IMR-90 (cell line): ENCODE measurements at regions not wholly inside any gene's neighbourhood (a gene's known extent, or its start where the extent isn't known, plus 50 kb on each side); places are given as distances from the start of the nearest gene placed in this dataset.

Experiments used
- ATAC-seq: fragments of 200-7000 bp; cut with Tn5 transposase; 2 replicates; pipeline ENCODE4 v1.9.1; 2020; ENCODE audit warnings: low read depth, mild to moderate bottlenecking, moderate library complexity
- BruUV-seq: library from RNA; stranded (reverse); fragments of 400-500 nt; replicated peaks from 2 replicates; lab custom pipeline; 2021; lab: Mats Ljungman, UMichigan
- CTCF ChIA-PET: fragments of 300-600 bp; formaldehyde crosslinking; extraction: SDS; loops from one replicate; lab custom pipeline; 2021; ENCODE audit warnings: antibody characterized with exemption; lab: Yijun Ruan, JAX
- POLR2A ChIA-PET: fragments of 300-600 bp; sonication (Branson Sonifier 250); formaldehyde crosslinking; loops from one replicate; lab custom pipeline; 2022; ENCODE audit warnings: antibody characterized with exemption; ENCODE audit not compliant: unreplicated experiment; lab: Charles Lee
- DNase-seq: peaks from one replicate; pipeline ENCODE4 v3.0.0; 2013
- H2AFZ ChIP-seq: replicated peaks from 2 replicates; pipeline ENCODE3; 2013; ENCODE audit warnings: low read length, mild to moderate bottlenecking; ENCODE audit not compliant: poor library complexity
- H2AK5ac ChIP-seq: 2 replicates; pipeline ENCODE4 v1.6.1; 2013; ENCODE audit warnings: low read depth, low read length, inconsistent platforms
- H2AK9ac ChIP-seq: replicated peaks from 2 replicates; pipeline ENCODE3; 2013; ENCODE audit warnings: mild to moderate bottlenecking, low read depth, low read length, moderate library complexity; ENCODE audit not compliant: poor library complexity
- H2BK120ac ChIP-seq: 2 replicates; pipeline ENCODE4 v1.6.1; 2013; ENCODE audit warnings: low read depth, low read length, inconsistent platforms
- H2BK15ac ChIP-seq: 3 replicates; pipeline ENCODE4 v1.6.1; 2013; ENCODE audit warnings: low read depth, low read length, inconsistent platforms
- H2BK20ac ChIP-seq: 2 replicates; pipeline ENCODE4 v1.6.1; 2013; ENCODE audit warnings: low read depth, mild to moderate bottlenecking, inconsistent platforms, low read length, moderate library complexity
- H2BK5ac ChIP-seq: 2 replicates; pipeline ENCODE4 v1.6.1; 2013; ENCODE audit warnings: mild to moderate bottlenecking, low read depth, low read length, inconsistent platforms; ENCODE audit not compliant: poor library complexity, severe bottlenecking
- H3K14ac ChIP-seq: replicated peaks from 2 replicates; pipeline ENCODE4 v1.6.1; 2013; ENCODE audit warnings: low read depth, low read length, inconsistent platforms
- H3K18ac ChIP-seq: 2 replicates; pipeline ENCODE4 v1.6.1; 2013; ENCODE audit warnings: low read depth, low read length, control low read depth
- H3K23ac ChIP-seq: 2 replicates; pipeline ENCODE4 v1.6.1; 2013; ENCODE audit warnings: low read depth, low read length, inconsistent platforms
- H3K27ac ChIP-seq: 2 replicates; pipeline ENCODE4 v1.5.1; 2013; ENCODE audit warnings: mild to moderate bottlenecking, control low read depth, low read length; ENCODE audit not compliant: insufficient read depth
- H3K27me3 ChIP-seq: 2 replicates; pipeline ENCODE4 v1.6.1; 2013; ENCODE audit warnings: low read length; ENCODE audit not compliant: control insufficient read depth, insufficient read depth
- H3K36me3 ChIP-seq: 2 replicates; pipeline ENCODE4 v1.6.1; 2013; ENCODE audit warnings: low read length, mixed read lengths; ENCODE audit not compliant: control insufficient read depth, insufficient read depth
- H3K4ac ChIP-seq: 2 replicates; pipeline ENCODE4 v1.6.1; 2013; ENCODE audit warnings: low read depth, low read length, inconsistent platforms
- H3K4me1 ChIP-seq: 2 replicates; pipeline ENCODE4 v1.6.1; 2013; ENCODE audit warnings: low read length, mixed read lengths; ENCODE audit not compliant: control insufficient read depth, insufficient read depth
- H3K4me2 ChIP-seq: 2 replicates; pipeline ENCODE4 v1.6.1; 2013; ENCODE audit warnings: low read depth, mild to moderate bottlenecking, control low read depth, low read length, moderate library complexity
- H3K4me3 ChIP-seq: 2 replicates; pipeline ENCODE4 v1.5.1; 2013; ENCODE audit warnings: low read depth, mild to moderate bottlenecking, control low read depth, low read length, moderate library complexity; ENCODE audit not compliant: insufficient read depth
- H3K56ac ChIP-seq: 2 replicates; pipeline ENCODE4 v1.6.1; 2013; ENCODE audit warnings: low read length, inconsistent platforms; ENCODE audit not compliant: insufficient read depth; ENCODE audit errors: extremely low read depth
- H3K79me1 ChIP-seq, 2 experiments: 2 replicates each; pipeline ENCODE4 v1.6.1; 2013; ENCODE audit warnings: low read length in 2 of 2, inconsistent platforms in 1 of 2, low read depth in 1 of 2
- H3K9ac ChIP-seq: 2 replicates; pipeline ENCODE4 v1.6.1; 2013; ENCODE audit warnings: low read depth, low read length, control low read depth
- H3K9me1 ChIP-seq: 2 replicates; pipeline ENCODE4 v1.6.1; 2013; ENCODE audit warnings: low read length, inconsistent platforms; ENCODE audit not compliant: insufficient read depth
- H3K9me3 ChIP-seq: 2 replicates; pipeline ENCODE4 v1.6.1; 2013; ENCODE audit warnings: low read length; ENCODE audit not compliant: control insufficient read depth, insufficient read depth
- H4K20me1 ChIP-seq: 2 replicates; pipeline ENCODE4 v1.6.1; 2013; ENCODE audit warnings: low read length, inconsistent platforms; ENCODE audit not compliant: insufficient read depth
- H4K5ac ChIP-seq: 2 replicates; pipeline ENCODE4 v1.6.1; 2013; ENCODE audit warnings: mild to moderate bottlenecking, low read depth, low read length, control low read depth
- H4K8ac ChIP-seq, 2 experiments: 2 replicates each; pipeline ENCODE4 v1.6.1; 2013; ENCODE audit warnings: low read depth in 2 of 2, low read length in 2 of 2, control low read depth in 1 of 2, inconsistent platforms in 1 of 2
- H4K91ac ChIP-seq: 2 replicates; pipeline ENCODE4 v1.6.1; 2013; ENCODE audit warnings: low read depth, low read length, inconsistent platforms; ENCODE audit not compliant: insufficient read depth
- BHLHE40 ChIP-seq: fragments of 150-350 bp; IDR thresholded peaks from 2 replicates; pipeline ENCODE4 v1.6.1; 2016; ENCODE audit warnings: mild to moderate bottlenecking, low read depth, low read length
- CEBPB ChIP-seq: IDR thresholded peaks from 2 replicates; pipeline ENCODE4 v1.6.1; 2012; ENCODE audit warnings: low read depth, low read length, improper control_type of control experiment
- CHD1 ChIP-seq: IDR thresholded peaks from 2 replicates; pipeline ENCODE4 v1.6.1; 2012; ENCODE audit warnings: low read depth, low read length, improper control_type of control experiment
- FOS ChIP-seq: fragments of 150-350 bp; IDR thresholded peaks from 2 replicates; pipeline ENCODE4 v1.6.1; 2016; ENCODE audit warnings: low read depth, low read length
- MAFK ChIP-seq: IDR thresholded peaks from 2 replicates; pipeline ENCODE4 v1.6.1; 2012; ENCODE audit warnings: low read depth, low read length, improper control_type of control experiment
- MAZ ChIP-seq: IDR thresholded peaks from 2 replicates; pipeline ENCODE4 v1.6.1; 2012; ENCODE audit warnings: low read depth, mild to moderate bottlenecking, low read length, improper control_type of control experiment, moderate library complexity, borderline replicate concordance
- MXI1 ChIP-seq: IDR thresholded peaks from 2 replicates; pipeline ENCODE4 v1.6.1; 2012; ENCODE audit warnings: low read depth, mild to moderate bottlenecking, low read length, moderate library complexity, borderline replicate concordance
- NFE2L2 ChIP-seq: fragments of 150-350 bp; IDR thresholded peaks from 2 replicates; pipeline ENCODE4 v1.6.1; 2016; ENCODE audit warnings: low read depth, mild to moderate bottlenecking, low read length
- POLR2A ChIP-seq: IDR thresholded peaks from 2 replicates; pipeline ENCODE4 v1.6.1; 2012; ENCODE audit warnings: mild to moderate bottlenecking, low read depth, low read length
- RAD21 ChIP-seq: IDR thresholded peaks from 2 replicates; pipeline ENCODE4 v1.6.1; 2012; ENCODE audit warnings: low read length, improper control_type of control experiment
- RFX5 ChIP-seq: IDR thresholded peaks from 2 replicates; pipeline ENCODE4 v1.8.0; 2012; ENCODE audit warnings: low read depth, mild to moderate bottlenecking, low read length, moderate library complexity
- SMC3 ChIP-seq: fragments of 150-350 bp; IDR thresholded peaks from 2 replicates; pipeline ENCODE4 v1.6.1; 2016; ENCODE audit warnings: low read depth, mild to moderate bottlenecking, antibody characterized with exemption, low read length, moderate library complexity
- WGBS, 2 experiments: methylation state at CpG; one replicate each; pipeline versions ENCODE4 v1.1.5 to v1.1.7; 2013; ENCODE audit warnings: missing lambda C conversion rate in 2 of 2; ENCODE audit not compliant: insufficient read length in 1 of 2; ENCODE audit errors: extremely low coverage in 2 of 2; 5-methylcytosine and 5-hydroxymethylcytosine counted together
- dilution Hi-C: fragments of 300-500 bp; cut with HindIII; formaldehyde crosslinking; loops from one replicate; pipeline ENCODE4 v1.14.3; 2018; ENCODE audit warnings: low sequenced_read_pairs; ENCODE audit not compliant: unreplicated experiment
- in situ Hi-C: fragments of 300-500 bp; cut with MboI; formaldehyde crosslinking; loops from 3 replicates; pipeline ENCODE4 v1.14.3; 2019; ENCODE audit warnings: low sequenced_read_pairs, inconsistent platforms, mixed read lengths
- intact Hi-C: fragments of 100-400 bp; cut with micrococcal nuclease; formaldehyde crosslinking; loops from 2 replicates; pipeline ENCODE4 v1.10.0; 2022
- TF ChIP-seq, protein P1 (sequence below): fragments of 150-350 bp; IDR thresholded peaks from 2 replicates; pipeline ENCODE4 v1.6.1; 2017; ENCODE audit warnings: mild to moderate bottlenecking, antibody characterized with exemption, low read length, low read depth
- TF ChIP-seq, protein P2 (sequence below): conservative IDR thresholded peaks from 2 replicates; pipeline ENCODE4 v1.5.1; 2012; ENCODE audit warnings: mild to moderate bottlenecking, low read depth, low read length, improper control_type of control experiment

DNA sequence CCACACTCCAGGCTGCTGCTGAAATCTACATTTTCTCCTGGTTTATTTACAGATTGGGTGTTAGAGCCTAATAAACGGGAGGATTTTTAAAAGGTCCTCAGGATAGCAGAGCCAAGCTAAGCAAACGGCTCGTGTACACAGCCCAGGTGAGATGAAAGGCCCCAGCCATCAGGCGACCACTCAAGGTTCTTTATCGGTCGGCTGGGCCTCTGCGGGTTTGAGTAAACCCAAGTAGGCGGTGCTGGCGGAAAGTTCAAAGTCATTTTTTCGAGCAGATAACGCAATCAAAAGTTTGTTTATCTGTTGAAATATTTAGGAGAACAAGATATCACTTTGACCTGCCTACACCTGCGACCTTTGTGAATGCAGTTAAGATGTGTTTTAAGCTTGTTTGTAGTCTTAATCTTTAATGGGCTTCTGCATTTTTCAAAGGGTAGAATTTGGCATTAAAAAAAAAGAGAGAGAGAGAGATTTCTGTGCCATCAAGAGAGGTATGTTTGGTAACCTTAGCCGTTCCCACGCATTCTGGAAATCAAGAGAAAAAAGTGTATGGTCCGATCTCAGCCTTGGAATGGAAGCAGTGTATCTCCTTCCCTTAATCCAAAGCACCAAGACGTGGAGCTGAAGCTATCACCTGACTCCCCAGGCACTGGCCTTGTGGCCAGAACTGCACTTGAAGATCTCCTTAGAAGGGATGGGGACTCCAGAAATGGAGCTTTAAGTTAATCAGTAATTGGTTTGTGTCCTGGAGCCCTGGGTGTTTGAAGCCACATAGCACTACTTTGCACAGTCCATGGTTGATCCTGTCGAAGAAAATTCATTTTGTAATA is 301.7 kb upstream of the IRX5 start:
- DNase-seq (no peak), ATAC-seq (no peak)
- ChIA-PET POLR2A (no interaction called here), CTCF (no interaction called here)
- Histone ChIP-seq H2AK5ac (no peak overlapping the region), H3K4me3 (no peak overlapping the region), H3K9me1 (no peaks in the 10 kb centered on the region), H3K9ac (no peak overlapping the region), H3K9me3 (no peaks in the 10 kb centered on the region; the same call in 1 of the 2 replicates), H4K8ac (no peak overlapping the region), H3K18ac (no peak overlapping the region), H2BK15ac (no peak overlapping the region), H2BK120ac (no peak overlapping the region), H4K20me1 (no peaks in the 10 kb centered on the region), H3K56ac (no peak overlapping the region), H3K4ac (no peak overlapping the region), H3K27me3 (no peaks in the 10 kb centered on the region), H2BK20ac (no peak overlapping the region), H3K23ac (no peak overlapping the region), H3K79me1 (no peaks in the 10 kb centered on the region), H3K14ac (no peak overlapping the region), H2BK5ac (no peak overlapping the region), H4K5ac (no peak overlapping the region), H3K4me2 (no peak overlapping the region), H2AK9ac (no peak overlapping the region), H3K36me3 (no peaks in the 10 kb centered on the region), H3K4me1 (no peaks in the 10 kb centered on the region), H3K27ac (no peak overlapping the region), H2AFZ (no peak overlapping the region), H4K91ac (no peak overlapping the region)
- intact Hi-C loops = no loop called here
- dilution Hi-C loops = no loop called here
- no TSS peak for BruUV-seq
- TF ChIP-seq CEBPB (no peak), RAD21 (no peak), SMC3 (no peak), NFE2L2 (no peak), MXI1 (no peak), CHD1 (no peak), MAFK (no peak), MAZ (no peak), FOS (no peak), BHLHE40 (no peak), RFX5 (no peak), POLR2A (no peak)
- TF ChIP-seq, protein P1, sequence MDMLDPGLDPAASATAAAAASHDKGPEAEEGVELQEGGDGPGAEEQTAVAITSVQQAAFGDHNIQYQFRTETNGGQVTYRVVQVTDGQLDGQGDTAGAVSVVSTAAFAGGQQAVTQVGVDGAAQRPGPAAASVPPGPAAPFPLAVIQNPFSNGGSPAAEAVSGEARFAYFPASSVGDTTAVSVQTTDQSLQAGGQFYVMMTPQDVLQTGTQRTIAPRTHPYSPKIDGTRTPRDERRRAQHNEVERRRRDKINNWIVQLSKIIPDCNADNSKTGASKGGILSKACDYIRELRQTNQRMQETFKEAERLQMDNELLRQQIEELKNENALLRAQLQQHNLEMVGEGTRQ = no peak
- TF ChIP-seq, protein P2, sequence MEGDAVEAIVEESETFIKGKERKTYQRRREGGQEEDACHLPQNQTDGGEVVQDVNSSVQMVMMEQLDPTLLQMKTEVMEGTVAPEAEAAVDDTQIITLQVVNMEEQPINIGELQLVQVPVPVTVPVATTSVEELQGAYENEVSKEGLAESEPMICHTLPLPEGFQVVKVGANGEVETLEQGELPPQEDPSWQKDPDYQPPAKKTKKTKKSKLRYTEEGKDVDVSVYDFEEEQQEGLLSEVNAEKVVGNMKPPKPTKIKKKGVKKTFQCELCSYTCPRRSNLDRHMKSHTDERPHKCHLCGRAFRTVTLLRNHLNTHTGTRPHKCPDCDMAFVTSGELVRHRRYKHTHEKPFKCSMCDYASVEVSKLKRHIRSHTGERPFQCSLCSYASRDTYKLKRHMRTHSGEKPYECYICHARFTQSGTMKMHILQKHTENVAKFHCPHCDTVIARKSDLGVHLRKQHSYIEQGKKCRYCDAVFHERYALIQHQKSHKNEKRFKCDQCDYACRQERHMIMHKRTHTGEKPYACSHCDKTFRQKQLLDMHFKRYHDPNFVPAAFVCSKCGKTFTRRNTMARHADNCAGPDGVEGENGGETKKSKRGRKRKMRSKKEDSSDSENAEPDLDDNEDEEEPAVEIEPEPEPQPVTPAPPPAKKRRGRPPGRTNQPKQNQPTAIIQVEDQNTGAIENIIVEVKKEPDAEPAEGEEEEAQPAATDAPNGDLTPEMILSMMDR = no peak
- in situ Hi-C loops = no loop called here
- WGBS, 2 experiments = 0% methylated on average over 1 of the region's 17 CpGs; no CpG with 5 or more reads in 1 of the 2 experiments
